HG02571 (cell line): ENCODE measurements at regions not wholly inside any gene's neighbourhood (a gene's known extent, or its start where the extent isn't known, plus 50 kb on each side); places are given as distances from the start of the nearest gene placed in this dataset.

Experiments
- ATAC-seq: cut with Tn5 transposase; IDR thresholded peaks from one replicate; pipeline ENCODE4 v1.9.1; 2021; ENCODE audit warnings: mild to moderate bottlenecking, moderate library complexity; ENCODE audit not compliant: unreplicated experiment

GRCh38 chr15:93583968-93584367 is 495.0 kb upstream of the RGMA start:
- ATAC-seq, result no peak

GRCh38 chr15:93583552-93583951 is 494.5 kb upstream of the RGMA start:
- no peak for ATAC-seq

- ATAC-seq, result no peak
Measured at GRCh38 chr15:93570527-93570926, 481.5 kb upstream of the RGMA start.

DNA sequence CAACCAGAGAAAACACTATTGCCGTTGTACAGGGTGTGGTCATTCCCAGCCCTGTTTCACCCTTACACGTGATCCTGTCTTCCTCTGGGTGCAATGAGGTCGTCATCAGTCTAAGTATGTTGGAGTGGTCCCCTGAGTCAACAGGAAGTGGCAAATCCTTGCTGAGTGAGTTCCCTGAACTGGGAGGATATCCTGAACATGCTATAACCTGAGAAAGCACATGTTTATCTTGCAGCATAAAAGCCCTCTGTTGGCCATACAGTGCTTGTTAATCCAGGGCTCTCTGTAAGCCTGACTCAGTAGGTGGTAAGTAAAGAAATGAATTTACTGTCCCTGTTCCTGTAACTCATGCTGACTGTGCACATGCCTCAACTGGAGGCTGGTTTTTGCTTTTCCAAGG is 477.8 kb upstream of the RGMA start:
- ATAC-seq, result no peak

- no peak for ATAC-seq
Measured at GRCh38 chr15:93565201-93565600, 476.2 kb upstream of the RGMA start.

- ATAC-seq, result no peak
Measured at GRCh38 chr15:93563218-93563617, 474.2 kb upstream of the RGMA start.

GRCh38 chr15:93562395-93563123 is 473.5 kb upstream of the RGMA start:
- ATAC-seq, result no peak

DNA sequence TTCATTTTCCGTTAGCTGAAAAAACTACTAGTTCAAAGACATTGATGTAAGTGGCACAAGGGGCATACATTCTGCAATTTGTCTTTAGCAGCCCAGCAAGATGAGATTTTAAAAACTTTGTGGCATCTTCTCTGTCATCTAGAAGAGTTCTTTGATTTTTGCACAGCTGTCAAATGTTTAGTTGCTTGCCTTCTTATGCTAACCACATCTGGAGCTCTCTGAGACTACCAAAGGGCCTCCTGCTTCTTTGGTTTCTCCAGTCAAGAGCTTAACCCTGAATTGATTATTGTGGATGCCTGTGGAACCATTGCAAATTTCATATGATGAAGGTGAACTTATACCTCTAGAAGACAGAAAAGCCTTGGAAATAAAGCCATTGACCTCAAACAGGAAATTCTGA is 468.7 kb upstream of the RGMA start:
- ATAC-seq, result no peak

DNA sequence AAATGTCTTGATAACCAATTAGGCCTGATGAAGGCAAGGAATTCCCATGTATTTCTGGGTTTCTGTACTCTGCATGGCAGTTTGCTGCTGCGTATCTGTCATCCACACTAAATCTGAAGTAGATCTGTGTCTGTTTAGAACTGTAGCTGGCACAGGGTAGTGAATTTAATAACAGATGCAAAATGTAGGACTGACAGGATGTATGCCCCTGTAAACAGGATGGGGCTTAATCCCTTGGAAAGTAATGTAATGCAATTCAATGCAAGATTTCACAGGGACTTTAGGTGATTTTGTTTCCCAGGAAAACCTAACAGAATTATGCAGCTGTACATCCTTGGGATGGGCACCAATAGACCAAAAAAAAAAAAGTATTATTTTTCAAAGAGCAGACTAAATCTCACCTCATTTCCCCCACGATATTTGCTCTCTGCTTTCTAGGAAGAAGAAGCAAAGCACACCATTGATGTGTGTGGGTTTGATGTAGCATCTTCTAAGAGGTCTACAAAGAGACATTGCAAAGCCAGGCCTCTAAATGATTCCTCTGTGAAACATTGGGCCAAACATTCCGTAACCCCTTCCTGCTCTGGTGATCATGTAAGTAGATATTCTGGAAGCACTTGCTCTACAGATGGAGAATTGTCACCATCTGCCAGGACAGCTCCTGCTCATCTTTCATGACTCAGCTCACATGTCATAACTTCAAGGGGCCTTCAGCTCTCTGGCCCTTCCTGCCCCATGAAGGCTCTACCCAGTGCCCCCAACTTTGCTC is 464.3 kb upstream of the RGMA start:
- ATAC-seq, result no peak

DNA sequence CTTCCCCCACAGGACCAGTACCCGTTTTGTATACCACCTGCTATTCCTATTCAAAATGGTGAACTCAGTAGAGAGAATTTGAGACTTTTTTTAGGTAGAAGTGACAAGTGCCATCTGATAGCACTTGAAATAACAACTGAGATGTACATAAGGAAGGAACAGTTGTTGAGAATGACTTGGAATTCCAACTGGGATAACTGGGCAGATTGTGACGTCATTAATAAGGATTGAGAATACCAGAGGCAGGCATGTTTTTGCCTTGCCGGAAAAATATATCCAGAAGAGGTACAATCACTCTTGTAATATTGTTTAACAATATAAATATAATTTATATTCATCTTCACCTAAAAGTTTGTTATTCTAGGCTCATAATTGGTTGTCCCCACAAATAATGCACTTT is 454.1 kb upstream of the RGMA start:
- ATAC-seq, result no peak

- no peak for ATAC-seq
Measured at GRCh38 chr15:93527374-93528050, 438.5 kb upstream of the RGMA start.

DNA sequence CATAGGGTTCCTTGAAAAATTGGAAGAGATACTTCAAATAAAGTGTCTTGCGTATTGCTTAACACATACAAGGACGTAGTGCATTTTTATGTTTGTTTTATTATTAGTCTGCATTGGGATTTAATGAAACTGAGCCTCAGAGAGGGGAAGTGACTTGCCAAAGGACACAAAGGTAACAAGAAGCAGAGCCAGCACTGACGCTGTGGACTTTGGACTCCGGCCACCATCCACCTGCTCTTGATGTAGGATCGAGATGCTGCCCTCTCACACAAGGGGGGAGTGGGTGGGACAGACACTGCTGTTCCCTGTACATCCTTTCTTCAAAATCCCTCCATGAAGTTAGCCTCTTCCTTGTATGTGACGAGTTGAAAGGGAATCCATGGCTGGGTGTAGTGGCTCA is 435.4 kb upstream of the RGMA start:
- ATAC-seq, result no peak

GRCh38 chr15:93523481-93523880 is 434.5 kb upstream of the RGMA start:
- ATAC-seq, result no peak

- ATAC-seq, result no peak
Measured at GRCh38 chr15:93520206-93520605, 431.2 kb upstream of the RGMA start.

DNA sequence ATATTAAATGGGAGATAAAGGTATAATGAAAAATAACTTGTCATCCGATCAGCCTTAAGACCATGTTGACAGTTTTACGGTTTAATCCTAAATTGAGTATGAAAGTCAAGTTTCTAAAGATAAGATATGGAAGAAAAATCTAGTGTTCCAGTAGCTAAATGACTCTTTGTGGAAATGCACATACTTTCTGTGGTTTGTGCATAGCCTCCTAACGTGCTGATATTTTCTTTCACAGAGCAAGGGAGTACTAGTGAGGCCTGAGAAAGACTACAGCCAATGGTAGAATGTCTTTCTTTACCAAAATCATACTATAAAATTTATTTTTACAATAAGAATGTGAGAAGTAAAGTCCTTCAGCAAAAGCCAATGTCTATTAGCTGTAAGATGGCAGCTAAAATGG is 430.6 kb upstream of the RGMA start:
- no peak for ATAC-seq

GRCh38 chr15:93517176-93517575 is 428.2 kb upstream of the RGMA start:
- ATAC-seq, result no peak

- ATAC-seq, result no peak
Measured at GRCh38 chr15:93515256-93516051, 426.4 kb upstream of the RGMA start.

DNA sequence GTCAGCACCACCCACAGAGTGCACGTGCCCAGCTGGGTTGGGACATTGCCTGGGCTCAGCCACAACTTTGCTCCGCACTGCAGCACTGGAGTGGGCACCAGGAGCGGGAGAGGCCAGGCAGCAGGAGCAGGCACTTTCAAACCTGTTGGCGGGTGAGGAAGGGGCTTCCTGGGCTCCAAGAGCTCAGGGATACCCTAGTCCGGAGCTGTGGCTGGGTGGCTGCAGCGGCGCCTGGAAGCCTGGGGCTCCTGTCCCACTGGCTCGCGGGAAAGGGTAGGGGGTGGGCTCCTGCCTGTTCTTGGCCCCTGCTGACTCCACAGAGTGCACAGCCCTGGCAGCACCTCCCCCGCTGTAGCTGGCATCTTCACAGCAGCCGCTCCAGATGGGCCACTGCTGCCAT is 417.6 kb upstream of the RGMA start:
- no peak for ATAC-seq

DNA sequence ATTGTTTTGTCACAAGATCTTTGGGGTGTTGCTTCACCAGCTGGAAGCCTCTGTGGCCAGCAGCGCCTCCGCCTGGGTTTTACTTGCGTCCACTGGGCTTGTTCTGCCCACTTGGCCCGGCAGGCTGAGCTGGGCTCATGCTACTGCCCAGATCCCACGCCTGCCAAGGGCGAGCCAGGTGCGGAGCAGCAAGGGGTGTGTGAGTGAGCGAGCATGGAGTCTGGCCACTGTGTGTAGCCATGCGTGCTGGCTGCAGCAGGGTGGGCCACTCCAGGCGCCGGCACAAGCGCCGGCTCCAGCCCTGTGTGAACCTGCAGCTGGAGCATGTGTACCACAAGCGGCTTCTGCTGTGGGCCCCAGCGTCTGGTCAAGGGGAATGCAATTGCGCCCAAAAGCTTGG is 416.5 kb upstream of the RGMA start:
- no peak for ATAC-seq

- ATAC-seq, result no peak
Measured at GRCh38 chr15:93501946-93502345, 412.9 kb upstream of the RGMA start.

- no peak for ATAC-seq
Measured at GRCh38 chr15:93500155-93500554, 411.1 kb upstream of the RGMA start.
